ENCODE measurements at regions not wholly inside any gene's neighbourhood (a gene's known extent, or its start where the extent isn't known, plus 50 kb on each side); places are given as distances from the start of the nearest gene placed in this dataset.

DNA sequence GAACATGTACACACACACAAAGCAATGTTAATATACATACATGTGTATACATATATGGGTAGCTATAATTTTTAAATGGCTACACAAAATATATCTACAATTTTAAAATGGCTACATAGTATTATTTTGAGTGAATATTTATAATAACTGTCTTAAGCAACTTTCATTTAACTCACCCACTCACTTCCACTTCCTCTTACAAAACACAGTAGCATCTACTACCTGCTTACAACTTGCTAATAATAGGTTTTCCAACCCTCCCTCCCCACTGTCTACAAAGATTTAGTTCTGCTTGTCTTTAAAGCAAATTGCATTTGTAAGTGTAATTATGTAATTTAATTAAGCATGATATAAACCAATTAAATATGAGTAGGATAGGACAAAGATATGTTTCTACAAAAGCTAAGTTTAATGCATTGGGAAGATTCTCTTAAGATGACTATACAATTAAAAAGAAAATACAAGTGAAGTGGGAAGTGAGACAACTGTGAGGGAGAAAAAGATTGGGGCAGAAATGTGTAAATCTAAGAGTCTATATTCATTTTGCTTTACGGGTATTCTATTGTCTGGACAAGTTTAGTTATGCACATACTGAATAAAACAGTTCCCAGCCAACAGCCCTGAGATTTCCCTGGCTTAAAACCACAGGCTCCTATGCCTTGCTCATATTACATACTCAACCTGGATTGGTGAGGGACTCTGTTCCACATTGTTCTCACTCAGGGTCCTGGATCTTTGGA lies 583.1 kb downstream of the EFNB2 start:
- no peaks in the 10 kb centered on the region for H3K4me1 ChIP-seq
- no peaks in the 10 kb centered on the region for H3K27me3 ChIP-seq
- intact Hi-C loops (cut with DNase I), result no loop called here
- no peak overlapping the region for H3K4me3 ChIP-seq
- TF ChIP-seq, protein P1, sequence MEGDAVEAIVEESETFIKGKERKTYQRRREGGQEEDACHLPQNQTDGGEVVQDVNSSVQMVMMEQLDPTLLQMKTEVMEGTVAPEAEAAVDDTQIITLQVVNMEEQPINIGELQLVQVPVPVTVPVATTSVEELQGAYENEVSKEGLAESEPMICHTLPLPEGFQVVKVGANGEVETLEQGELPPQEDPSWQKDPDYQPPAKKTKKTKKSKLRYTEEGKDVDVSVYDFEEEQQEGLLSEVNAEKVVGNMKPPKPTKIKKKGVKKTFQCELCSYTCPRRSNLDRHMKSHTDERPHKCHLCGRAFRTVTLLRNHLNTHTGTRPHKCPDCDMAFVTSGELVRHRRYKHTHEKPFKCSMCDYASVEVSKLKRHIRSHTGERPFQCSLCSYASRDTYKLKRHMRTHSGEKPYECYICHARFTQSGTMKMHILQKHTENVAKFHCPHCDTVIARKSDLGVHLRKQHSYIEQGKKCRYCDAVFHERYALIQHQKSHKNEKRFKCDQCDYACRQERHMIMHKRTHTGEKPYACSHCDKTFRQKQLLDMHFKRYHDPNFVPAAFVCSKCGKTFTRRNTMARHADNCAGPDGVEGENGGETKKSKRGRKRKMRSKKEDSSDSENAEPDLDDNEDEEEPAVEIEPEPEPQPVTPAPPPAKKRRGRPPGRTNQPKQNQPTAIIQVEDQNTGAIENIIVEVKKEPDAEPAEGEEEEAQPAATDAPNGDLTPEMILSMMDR (IDR thresholded peaks at IDR 0.05), result no peak
- DNase-seq (ENCODE audit: low spot score in 2 of 2), result no peak
- H3K27ac ChIP-seq, result no peak overlapping the region
- no peaks in the 10 kb centered on the region for H3K9me3 ChIP-seq
- no peaks in the 10 kb centered on the region for H3K36me3 ChIP-seq

DNA sequence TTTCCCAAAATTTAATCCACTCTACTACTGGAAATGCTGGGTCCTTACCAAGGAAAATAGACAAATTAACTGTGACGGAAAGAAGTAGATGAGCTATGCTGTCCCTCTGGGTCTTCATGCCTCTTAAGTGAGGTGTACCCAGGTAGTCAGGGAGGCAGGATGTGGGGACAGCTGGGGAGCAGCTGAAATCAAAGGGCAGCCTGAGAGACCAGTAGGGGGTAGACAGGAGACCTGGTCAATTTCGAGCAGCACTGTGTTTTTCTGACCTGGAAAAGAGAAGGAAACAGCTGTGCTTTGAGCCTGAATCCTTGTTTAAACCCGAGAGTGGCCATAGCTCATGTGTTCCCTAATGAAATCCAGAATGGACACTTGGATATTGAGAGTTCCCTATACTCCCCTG lies 587.3 kb downstream of the EFNB2 start:
- intact Hi-C loops (cut with DNase I), result no loop called here
- TF ChIP-seq, protein P1 (IDR thresholded peaks at IDR 0.05), result no peak
- Histone ChIP-seq H3K36me3 (no peaks in the 10 kb centered on the region), H3K9me3 (no peaks in the 10 kb centered on the region), H3K4me3 (no peak overlapping the region), H3K27ac (no peak overlapping the region), H3K27me3 (no peaks in the 10 kb centered on the region), H3K4me1 (no peaks in the 10 kb centered on the region)
- no peak for DNase-seq (ENCODE audit: low spot score in 2 of 2)

DNA sequence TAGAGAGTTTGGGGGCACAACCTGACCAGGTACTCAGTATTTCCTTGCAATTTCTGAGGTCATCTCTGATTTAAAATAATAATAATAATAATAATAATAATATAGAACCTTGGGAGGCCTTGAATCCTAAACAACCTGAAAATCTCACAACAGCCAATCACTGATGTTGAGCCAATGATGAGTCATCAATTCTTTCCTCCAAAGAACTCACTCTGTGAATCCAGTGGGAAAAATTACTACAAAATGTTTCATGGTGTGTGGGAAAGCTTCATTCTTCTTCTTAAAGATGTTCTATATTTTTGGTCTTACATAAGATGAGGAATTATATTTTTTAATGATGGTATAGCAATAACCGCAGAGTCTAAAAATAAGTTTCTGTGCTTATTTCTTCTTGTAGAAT lies 594.6 kb downstream of the EFNB2 start:
- Histone ChIP-seq H3K27ac (no peak overlapping the region), H3K4me3 (no peak overlapping the region), H3K4me1 (no peaks in the 10 kb centered on the region), H3K27me3 (no peaks in the 10 kb centered on the region), H3K36me3 (no peaks in the 10 kb centered on the region), H3K9me3 (no peaks in the 10 kb centered on the region)
- DNase-seq (ENCODE audit: low spot score in 2 of 2), result no peak
- TF ChIP-seq, protein P1 (IDR thresholded peaks at IDR 0.05), result no peak
- intact Hi-C loops (cut with DNase I), result no loop called here

DNA sequence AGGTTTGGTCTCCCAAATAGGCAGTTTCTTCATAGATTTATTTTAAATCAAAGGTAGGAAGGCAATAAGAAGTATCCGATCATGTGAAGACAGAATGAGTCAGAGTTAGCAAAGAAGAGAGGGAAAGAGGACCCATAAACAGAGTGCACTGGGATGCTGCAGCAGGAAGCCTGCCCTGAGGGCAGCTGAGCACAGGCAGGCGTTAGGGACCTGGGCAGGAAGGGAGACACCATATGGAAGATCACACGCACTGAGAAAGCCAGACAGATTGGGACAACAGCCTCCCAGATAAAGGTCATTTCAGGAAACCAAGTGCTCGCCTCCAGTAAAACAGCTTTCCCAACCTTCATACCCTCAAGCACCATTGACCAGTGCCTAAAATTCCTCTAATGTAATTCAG lies 598.0 kb downstream of the EFNB2 start:
- Histone ChIP-seq H3K9me3 (no peaks in the 10 kb centered on the region), H3K27me3 (no peaks in the 10 kb centered on the region), H3K4me3 (no peak overlapping the region), H3K4me1 (no peaks in the 10 kb centered on the region), H3K36me3 (no peaks in the 10 kb centered on the region), H3K27ac (no peak overlapping the region)
- DNase-seq (ENCODE audit: low spot score in 2 of 2), result no peak
- TF ChIP-seq, protein P1 (IDR thresholded peaks at IDR 0.05), result no peak
- intact Hi-C loops (cut with DNase I), result no loop called here

DNA sequence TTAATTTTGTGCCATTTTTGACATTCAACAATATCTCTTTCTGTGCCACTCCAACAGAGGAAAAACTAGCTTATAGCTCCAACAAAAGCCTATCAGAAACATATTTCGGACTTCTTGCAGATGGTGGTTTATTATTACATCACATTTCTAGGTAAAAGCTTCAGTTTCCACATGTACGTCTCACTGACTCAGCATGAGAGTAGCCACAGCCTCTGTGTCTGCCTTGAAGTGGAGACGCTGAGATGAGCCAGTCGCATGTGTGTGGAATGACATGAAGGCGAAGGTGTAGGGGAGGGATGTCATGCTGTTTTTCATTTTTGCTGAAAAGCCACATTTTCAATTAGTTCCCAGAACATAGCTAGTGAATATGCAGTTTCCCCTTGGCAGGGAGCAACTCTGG lies 598.6 kb downstream of the EFNB2 start:
- H3K9me3 ChIP-seq, result no peaks in the 10 kb centered on the region
- TF ChIP-seq, protein P1 (IDR thresholded peaks at IDR 0.05), result no peak
- no peaks in the 10 kb centered on the region for H3K36me3 ChIP-seq
- intact Hi-C loops (cut with DNase I), result no loop called here
- no peak for DNase-seq (ENCODE audit: low spot score in 2 of 2)
- no peak overlapping the region for H3K27ac ChIP-seq
- H3K4me1 ChIP-seq, result no peaks in the 10 kb centered on the region
- no peak overlapping the region for H3K4me3 ChIP-seq
- H3K27me3 ChIP-seq, result no peaks in the 10 kb centered on the region

DNA sequence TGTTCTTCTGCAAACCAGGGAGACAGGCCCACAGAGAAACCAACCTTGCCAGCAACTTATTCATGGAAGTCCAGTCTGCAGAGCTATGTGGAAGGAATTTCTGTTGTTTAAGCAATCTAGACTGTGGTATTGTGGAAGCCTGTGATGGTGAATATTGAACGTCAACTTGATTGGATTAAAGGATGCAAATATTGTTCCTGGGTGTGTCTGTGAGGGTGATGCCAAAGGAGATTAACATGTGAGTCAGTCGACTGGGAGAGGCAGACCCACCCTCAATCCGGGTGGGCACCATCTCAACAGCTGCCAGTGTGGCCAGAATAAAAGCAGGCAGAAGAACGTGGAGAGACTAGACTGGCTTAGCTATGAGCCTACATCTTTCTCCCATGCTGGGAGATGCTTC lies 606.0 kb downstream of the EFNB2 start:
- Histone ChIP-seq H3K4me1 (no peaks in the 10 kb centered on the region), H3K9me3 (no peaks in the 10 kb centered on the region), H3K36me3 (no peaks in the 10 kb centered on the region), H3K4me3 (no peak overlapping the region), H3K27me3 (no peaks in the 10 kb centered on the region), H3K27ac (no peak overlapping the region)
- intact Hi-C loops (cut with DNase I), result no loop called here
- no peak for DNase-seq (ENCODE audit: low spot score in 2 of 2)
- TF ChIP-seq, protein P1 (IDR thresholded peaks at IDR 0.05), result no peak

All from ascending aorta (tissue), 2 donors.